ENCODE measurements at regions not wholly inside any gene's neighbourhood (a gene's known extent, or its start where the extent isn't known, plus 50 kb on each side); places are given as distances from the start of the nearest gene placed in this dataset.

GRCh38 chr22:49237703-49238102, 590.0 kb downstream of the BRD1 start:
- H3K27me3 ChIP-seq (ENCODE audit: low read depth): no peaks in the 10 kb centered on the region
- in situ Hi-C loops (cut with MboI; ENCODE audit: low sequenced_read_pairs): no loop called here
- H3K4me1 ChIP-seq: no peaks in the 10 kb centered on the region
- H3K9me3 ChIP-seq: no peaks in the 10 kb centered on the region
- DNase-seq (ENCODE audit: low spot score in 2 of 2): no peak
- no peak overlapping the region for H3K4me3 ChIP-seq
- H3K36me3 ChIP-seq (replicated peaks): no peaks in the 10 kb centered on the region

- Histone ChIP-seq H3K36me3 (replicated peaks) (no peaks in the 10 kb centered on the region), H3K9me3 (no peaks in the 10 kb centered on the region), H3K4me3 (no peak overlapping the region), H3K4me1 (no peaks in the 10 kb centered on the region), H3K27me3 (ENCODE audit: low read depth) (no peaks in the 10 kb centered on the region)
- DNase-seq (ENCODE audit: low spot score in 2 of 2): no peak
- in situ Hi-C loops (cut with MboI; ENCODE audit: low sequenced_read_pairs): no loop called here
Observed at GRCh38 chr22:49237279-49237678, 590.4 kb downstream of the BRD1 start.

- H3K36me3 ChIP-seq (replicated peaks): no peaks in the 10 kb centered on the region
- H3K27me3 ChIP-seq (ENCODE audit: low read depth): no peaks in the 10 kb centered on the region
- no peaks in the 10 kb centered on the region for H3K4me1 ChIP-seq
- in situ Hi-C loops (cut with MboI; ENCODE audit: low sequenced_read_pairs): no loop called here
- no peak for DNase-seq (ENCODE audit: low spot score in 2 of 2)
- H3K4me3 ChIP-seq: no peak overlapping the region
- no peaks in the 10 kb centered on the region for H3K9me3 ChIP-seq
Observed at GRCh38 chr22:49236541-49237075, 591.1 kb downstream of the BRD1 start.

- Histone ChIP-seq H3K4me1 (no peaks in the 10 kb centered on the region), H3K4me3 (no peak overlapping the region), H3K27me3 (ENCODE audit: low read depth) (no peaks in the 10 kb centered on the region), H3K36me3 (replicated peaks) (no peaks in the 10 kb centered on the region), H3K9me3 (no peaks in the 10 kb centered on the region)
- in situ Hi-C loops (cut with MboI; ENCODE audit: low sequenced_read_pairs): no loop called here
- DNase-seq (ENCODE audit: low spot score in 2 of 2): no peak
Observed at GRCh38 chr22:49235463-49236300, 592.0 kb downstream of the BRD1 start.

GRCh38 chr22:49234459-49234858, 593.2 kb downstream of the BRD1 start:
- no peak for DNase-seq (ENCODE audit: low spot score in 2 of 2)
- in situ Hi-C loops (cut with MboI; ENCODE audit: low sequenced_read_pairs): no loop called here
- Histone ChIP-seq H3K4me3 (no peak overlapping the region), H3K36me3 (replicated peaks) (no peaks in the 10 kb centered on the region), H3K4me1 (no peaks in the 10 kb centered on the region), H3K27me3 (ENCODE audit: low read depth) (no peaks in the 10 kb centered on the region), H3K9me3 (no peaks in the 10 kb centered on the region)

- H3K27me3 ChIP-seq (ENCODE audit: low read depth): no peaks in the 10 kb centered on the region
- no peaks in the 10 kb centered on the region for H3K9me3 ChIP-seq
- no peaks in the 10 kb centered on the region for H3K36me3 ChIP-seq (replicated peaks)
- H3K4me3 ChIP-seq: no peak overlapping the region
- DNase-seq (ENCODE audit: low spot score in 2 of 2): no peak
- in situ Hi-C loops (cut with MboI; ENCODE audit: low sequenced_read_pairs): no loop called here
- no peaks in the 10 kb centered on the region for H3K4me1 ChIP-seq
Observed at GRCh38 chr22:49233507-49234100, 594.1 kb downstream of the BRD1 start.

GRCh38 chr22:49232319-49233067, 595.2 kb downstream of the BRD1 start:
- no peaks in the 10 kb centered on the region for H3K9me3 ChIP-seq
- H3K27me3 ChIP-seq (ENCODE audit: low read depth): no peaks in the 10 kb centered on the region
- in situ Hi-C loops (cut with MboI; ENCODE audit: low sequenced_read_pairs): no loop called here
- H3K4me3 ChIP-seq: no peak overlapping the region
- no peak for DNase-seq (ENCODE audit: low spot score in 2 of 2)
- no peaks in the 10 kb centered on the region for H3K36me3 ChIP-seq (replicated peaks)
- H3K4me1 ChIP-seq: no peaks in the 10 kb centered on the region

GRCh38 chr22:49230194-49230577, 597.5 kb downstream of the BRD1 start:
- DNase-seq (ENCODE audit: low spot score in 2 of 2): peak in 1 of 2 experiments; percentile 43
- in situ Hi-C loops (cut with MboI; ENCODE audit: low sequenced_read_pairs): no loop called here

GRCh38 chr22:49229483-49230193, 598.0 kb downstream of the BRD1 start:
- Histone ChIP-seq H3K9me3 (no peaks in the 10 kb centered on the region), H3K4me1 (no peaks in the 10 kb centered on the region), H3K4me3 (no peak overlapping the region), H3K27me3 (ENCODE audit: low read depth) (no peaks in the 10 kb centered on the region), H3K36me3 (replicated peaks) (no peaks in the 10 kb centered on the region)
- in situ Hi-C loops (cut with MboI; ENCODE audit: low sequenced_read_pairs): no loop called here
- DNase-seq (ENCODE audit: low spot score in 2 of 2): no peak

More at GRCh38 chr22:49230194-49230577, 597.5 kb downstream of the BRD1 start:
- Histone ChIP-seq H3K27me3 (ENCODE audit: low read depth) (no peaks in the 10 kb centered on the region), H3K4me1 (no peaks in the 10 kb centered on the region), H3K36me3 (replicated peaks) (no peaks in the 10 kb centered on the region), H3K4me3 (no peak overlapping the region), H3K9me3 (no peaks in the 10 kb centered on the region)

GRCh38 chr22:49228431-49229037, 599.1 kb downstream of the BRD1 start:
- in situ Hi-C loops (cut with MboI; ENCODE audit: low sequenced_read_pairs): no loop called here
- H3K36me3 ChIP-seq (replicated peaks): no peaks in the 10 kb centered on the region
- H3K4me3 ChIP-seq: no peak overlapping the region
- H3K27me3 ChIP-seq (ENCODE audit: low read depth): no peaks in the 10 kb centered on the region
- H3K9me3 ChIP-seq: no peaks in the 10 kb centered on the region
- H3K4me1 ChIP-seq: no peaks in the 10 kb centered on the region
- DNase-seq (ENCODE audit: low spot score in 2 of 2): no peak

GRCh38 chr22:49227670-49228069, 600.0 kb downstream of the BRD1 start:
- DNase-seq (ENCODE audit: low spot score in 2 of 2): no peak
- no peaks in the 10 kb centered on the region for H3K36me3 ChIP-seq (replicated peaks)
- H3K9me3 ChIP-seq: no peaks in the 10 kb centered on the region
- no peak overlapping the region for H3K4me3 ChIP-seq
- H3K4me1 ChIP-seq: no peaks in the 10 kb centered on the region
- in situ Hi-C loops (cut with MboI; ENCODE audit: low sequenced_read_pairs): no loop called here
- H3K27me3 ChIP-seq (ENCODE audit: low read depth): no peaks in the 10 kb centered on the region

- Histone ChIP-seq H3K36me3 (replicated peaks) (no peaks in the 10 kb centered on the region), H3K9me3 (no peaks in the 10 kb centered on the region), H3K27me3 (ENCODE audit: low read depth) (no peaks in the 10 kb centered on the region), H3K4me1 (no peaks in the 10 kb centered on the region), H3K4me3 (no peak overlapping the region)
- in situ Hi-C loops (cut with MboI; ENCODE audit: low sequenced_read_pairs): no loop called here
- DNase-seq (ENCODE audit: low spot score in 2 of 2): no peak
Observed at GRCh38 chr22:49226096-49226495, 601.6 kb downstream of the BRD1 start.

GRCh38 chr22:49224243-49224642, 603.4 kb downstream of the BRD1 start:
- no peak for DNase-seq (ENCODE audit: low spot score in 2 of 2)
- H3K4me1 ChIP-seq: no peaks in the 10 kb centered on the region
- H3K27me3 ChIP-seq (ENCODE audit: low read depth): no peaks in the 10 kb centered on the region
- no peak overlapping the region for H3K4me3 ChIP-seq
- in situ Hi-C loops (cut with MboI; ENCODE audit: low sequenced_read_pairs): no loop called here
- H3K9me3 ChIP-seq: no peaks in the 10 kb centered on the region
- no peaks in the 10 kb centered on the region for H3K36me3 ChIP-seq (replicated peaks)
